CD4-positive, CD25-positive, alpha-beta regulatory T cell (primary cell): ENCODE measurements at regions not wholly inside any gene's neighbourhood (a gene's known extent, or its start where the extent isn't known, plus 50 kb on each side); places are given as distances from the start of the nearest gene placed in this dataset.

Experiments used
- ATAC-seq, 2 donors: fragments of 150-1000 bp; cut with Tn5 transposase; one replicate each; pipeline ENCODE4 v1.10.0; 2021; ENCODE audit warnings: low read depth in 2 of 2, moderate number of reproducible peaks in 2 of 2, moderate library complexity in 1 of 2
- DNase-seq, 3 donors: peaks; one replicate each; pipeline versions ENCODE4 v3.0.0 to v3.0.0-alpha.2; 2012 to 2022; ENCODE audit warnings: mixed read lengths in 1 of 3
- H3K27ac ChIP-seq: one replicate; pipeline ENCODE4 v1.7.0; 2013; ENCODE audit warnings: mild to moderate bottlenecking, low read length; ENCODE audit not compliant: insufficient read depth, poor library complexity, severe bottlenecking
- H3K27me3 ChIP-seq: one replicate; pipeline ENCODE4 v1.7.0; 2013; ENCODE audit warnings: low read length; ENCODE audit not compliant: control insufficient read depth, insufficient read depth
- H3K36me3 ChIP-seq: one replicate; pipeline ENCODE4 v1.7.0; 2013; ENCODE audit warnings: mild to moderate bottlenecking, low read length, moderate library complexity; ENCODE audit not compliant: control insufficient read depth, insufficient read depth
- H3K4me1 ChIP-seq: 2 replicates; pipeline ENCODE4 v1.7.0; 2013; ENCODE audit warnings: mild to moderate bottlenecking, low read length; ENCODE audit not compliant: insufficient read depth, control insufficient read depth, poor library complexity, severe bottlenecking
- H3K4me3 ChIP-seq: one replicate; pipeline ENCODE4 v1.7.0; 2013; ENCODE audit warnings: low read depth, mild to moderate bottlenecking, low read length, moderate library complexity
- H3K9me3 ChIP-seq, 2 experiments: 1 replicate in 1 of 2; 2 replicates in 1 of 2; pipeline ENCODE4 v1.7.0; 2013; ENCODE audit warnings: low read length in 2 of 2, mild to moderate bottlenecking in 1 of 2, moderate library complexity in 1 of 2; ENCODE audit not compliant: control insufficient read depth in 2 of 2
- H3K27ac Mint-ChIP-seq, 3 donors: one replicate each; pipeline ENCODE4 v1.8.0; 2020 to 2022; ENCODE audit warnings: mild to moderate bottlenecking in 3 of 3, mixed read lengths in 3 of 3, moderate library complexity in 2 of 3
- H3K27me3 Mint-ChIP-seq: one replicate; pipeline ENCODE4 v1.8.0; 2022; ENCODE audit warnings: mild to moderate bottlenecking, mixed read lengths
- H3K36me3 Mint-ChIP-seq: one replicate; pipeline ENCODE4 v1.8.0; 2020; ENCODE audit warnings: mixed read lengths
- H3K4me1 Mint-ChIP-seq, 4 donors: one replicate each; pipeline ENCODE4 v1.8.0; 2020 to 2022; ENCODE audit warnings: mixed read lengths in 4 of 4, mild to moderate bottlenecking in 1 of 4
- H3K4me3 Mint-ChIP-seq, 4 donors: one replicate each; pipeline ENCODE4 v1.8.0; 2020 to 2022; ENCODE audit warnings: mild to moderate bottlenecking in 4 of 4, mixed read lengths in 4 of 4, moderate library complexity in 3 of 4
- H3K9me3 Mint-ChIP-seq, 7 donors: one replicate each; pipeline ENCODE4 v1.8.0; 2020 to 2022; ENCODE audit warnings: mixed read lengths in 7 of 7, mild to moderate bottlenecking in 3 of 7, moderate library complexity in 2 of 7

DNA sequence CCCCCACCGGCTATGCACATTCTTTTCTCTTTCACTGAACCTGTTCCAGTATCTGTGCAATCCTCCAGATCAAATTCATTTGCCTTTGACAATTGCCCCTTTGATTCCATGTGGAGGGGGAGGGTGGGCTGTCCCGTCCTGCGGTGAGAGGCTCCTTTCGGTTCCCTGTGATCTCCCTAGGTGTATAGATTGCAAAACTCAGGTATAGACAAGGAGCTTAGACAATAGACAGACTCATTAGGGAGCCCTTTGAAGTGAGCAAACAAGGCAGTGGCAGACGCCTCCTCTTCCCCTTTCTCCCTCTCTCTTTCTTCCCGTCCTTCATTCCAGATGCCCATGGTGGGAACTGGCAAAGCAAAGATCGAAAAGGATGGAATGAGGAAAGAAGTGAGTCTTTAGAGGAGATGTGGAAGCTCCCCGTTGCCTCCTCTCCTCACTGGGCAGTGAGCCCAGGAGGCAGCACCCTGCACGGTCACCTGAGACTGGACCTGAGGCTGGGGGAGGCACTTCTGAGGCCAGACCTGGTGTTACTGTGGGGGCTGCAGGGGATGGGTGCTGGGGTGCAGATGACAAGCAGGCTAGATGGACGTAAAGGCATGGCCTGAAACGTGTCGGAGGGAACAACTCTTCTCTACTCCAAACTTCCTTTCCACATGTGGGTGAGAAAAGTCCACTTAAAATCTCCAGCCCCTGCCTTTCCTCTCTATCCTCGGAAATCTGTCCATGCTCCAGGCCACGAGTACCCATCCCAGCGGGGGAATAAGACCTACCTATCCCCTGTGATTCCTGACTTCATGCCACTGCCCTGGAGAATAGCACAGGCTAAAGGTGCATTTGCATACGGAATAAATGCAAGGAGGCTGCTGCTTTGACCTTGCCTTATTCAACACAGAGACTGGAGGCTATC lies 256.6 kb upstream of the FOXQ1 start:
- Mint-ChIP-seq H3K4me3 (no peak overlapping the region), H3K27ac (no peak overlapping the region), H3K4me1 (no peaks in the 10 kb centered on the region), H3K27me3 (peaks cover 4% of the 10 kb centered on the region), H3K9me3 (no peaks in the 10 kb centered on the region), H3K36me3 (no peaks in the 10 kb centered on the region)
- no peaks in the 10 kb centered on the region for H3K27me3 ChIP-seq
- no peak for ATAC-seq
- no peak overlapping the region for H3K4me3 ChIP-seq
- H3K27ac ChIP-seq, result no peak overlapping the region
- H3K4me1 ChIP-seq, result no peaks in the 10 kb centered on the region
- no peak for DNase-seq
- H3K36me3 ChIP-seq, result no peaks in the 10 kb centered on the region
- H3K9me3 ChIP-seq, result no peaks in the 10 kb centered on the region

DNA sequence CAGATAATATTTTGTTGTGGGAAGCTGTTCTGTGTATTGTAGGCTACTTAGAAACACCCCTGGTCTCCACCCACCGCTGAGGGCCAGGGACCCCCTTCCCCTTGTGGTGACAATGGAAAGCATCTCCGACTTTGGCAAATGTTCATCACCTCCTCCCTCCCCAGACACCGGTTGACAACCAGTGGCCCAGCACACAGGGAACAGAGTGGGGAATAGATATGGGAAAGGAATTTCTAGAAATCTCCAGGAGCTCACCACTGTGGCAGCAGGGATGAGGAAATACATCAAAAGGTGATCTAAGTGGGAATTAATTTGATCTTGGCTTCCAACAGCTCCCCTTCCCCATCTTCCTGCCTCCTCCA lies 257.3 kb upstream of the FOXQ1 start:
- Mint-ChIP-seq H3K36me3 (no peaks in the 10 kb centered on the region), H3K27ac (no peak overlapping the region), H3K9me3 (no peaks in the 10 kb centered on the region), H3K4me1 (no peaks in the 10 kb centered on the region), H3K27me3 (peaks cover 6% of the 10 kb centered on the region), H3K4me3 (no peak overlapping the region)
- DNase-seq, result no peak
- no peak for ATAC-seq
- H3K4me3 ChIP-seq, result no peak overlapping the region
- H3K36me3 ChIP-seq, result no peaks in the 10 kb centered on the region
- no peaks in the 10 kb centered on the region for H3K4me1 ChIP-seq
- no peaks in the 10 kb centered on the region for H3K9me3 ChIP-seq
- no peak overlapping the region for H3K27ac ChIP-seq
- no peaks in the 10 kb centered on the region for H3K27me3 ChIP-seq

DNA sequence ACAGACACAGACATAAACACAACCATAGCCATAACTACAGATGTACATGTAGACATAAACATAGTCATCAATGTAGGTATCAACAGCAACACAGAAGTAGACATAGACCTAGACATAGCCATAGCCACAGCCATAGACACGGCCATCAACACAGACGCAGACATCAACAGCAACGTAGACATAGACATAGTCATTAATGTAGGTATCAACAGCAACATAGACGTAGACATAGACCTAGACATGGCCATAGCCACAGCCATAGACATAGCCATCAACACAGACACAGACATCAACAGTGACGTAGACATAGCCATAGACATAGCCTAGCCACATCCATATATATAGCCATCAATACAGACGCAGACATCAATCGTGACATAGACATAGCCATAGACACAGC lies 258.3 kb upstream of the FOXQ1 start:
- no peaks in the 10 kb centered on the region for H3K9me3 ChIP-seq
- no peak overlapping the region for H3K4me3 ChIP-seq
- H3K27me3 ChIP-seq, result no peaks in the 10 kb centered on the region
- H3K27ac Mint-ChIP-seq, result no peak overlapping the region
- peaks cover 10% of the 10 kb centered on the region for H3K27me3 Mint-ChIP-seq
- no peaks in the 10 kb centered on the region for H3K4me1 ChIP-seq
- no peaks in the 10 kb centered on the region for H3K36me3 Mint-ChIP-seq
- no peak overlapping the region for H3K4me3 Mint-ChIP-seq
- no peak for ATAC-seq
- H3K27ac ChIP-seq, result no peak overlapping the region
- H3K36me3 ChIP-seq, result no peaks in the 10 kb centered on the region
- H3K9me3 Mint-ChIP-seq, result no peaks in the 10 kb centered on the region
- H3K4me1 Mint-ChIP-seq, result no peaks in the 10 kb centered on the region
- no peak for DNase-seq

DNA sequence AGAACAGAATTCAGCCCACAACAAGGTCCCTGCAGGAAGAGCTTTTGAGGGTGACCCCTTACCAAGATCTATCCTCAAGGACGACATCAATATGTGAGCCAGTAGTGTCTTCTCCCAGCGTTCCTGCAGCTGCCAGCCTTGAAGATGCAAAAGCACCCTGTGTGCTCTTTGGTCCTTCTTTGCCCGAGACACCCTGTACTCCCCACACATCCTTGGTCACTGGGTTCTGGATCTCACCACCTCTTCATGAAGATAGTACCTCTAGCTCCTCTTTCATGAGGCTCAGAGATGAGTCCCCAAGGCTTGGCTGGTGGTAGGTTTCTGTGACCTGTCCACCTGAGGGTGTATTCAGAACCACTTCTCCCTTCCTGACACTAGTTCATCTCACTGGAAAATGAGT lies 259.6 kb upstream of the FOXQ1 start:
- DNase-seq (no peak), ATAC-seq (no peak)
- H3K27me3 ChIP-seq, result no peaks in the 10 kb centered on the region
- no peak overlapping the region for H3K27ac ChIP-seq
- H3K4me1 ChIP-seq, result no peaks in the 10 kb centered on the region
- no peaks in the 10 kb centered on the region for H3K4me1 Mint-ChIP-seq
- no peak overlapping the region for H3K27ac Mint-ChIP-seq
- H3K9me3 ChIP-seq, result no peaks in the 10 kb centered on the region
- H3K36me3 Mint-ChIP-seq, result no peaks in the 10 kb centered on the region
- H3K27me3 Mint-ChIP-seq, result peaks cover 10% of the 10 kb centered on the region
- H3K4me3 ChIP-seq, result no peak overlapping the region
- no peaks in the 10 kb centered on the region for H3K9me3 Mint-ChIP-seq
- no peak overlapping the region for H3K4me3 Mint-ChIP-seq
- no peaks in the 10 kb centered on the region for H3K36me3 ChIP-seq

DNA sequence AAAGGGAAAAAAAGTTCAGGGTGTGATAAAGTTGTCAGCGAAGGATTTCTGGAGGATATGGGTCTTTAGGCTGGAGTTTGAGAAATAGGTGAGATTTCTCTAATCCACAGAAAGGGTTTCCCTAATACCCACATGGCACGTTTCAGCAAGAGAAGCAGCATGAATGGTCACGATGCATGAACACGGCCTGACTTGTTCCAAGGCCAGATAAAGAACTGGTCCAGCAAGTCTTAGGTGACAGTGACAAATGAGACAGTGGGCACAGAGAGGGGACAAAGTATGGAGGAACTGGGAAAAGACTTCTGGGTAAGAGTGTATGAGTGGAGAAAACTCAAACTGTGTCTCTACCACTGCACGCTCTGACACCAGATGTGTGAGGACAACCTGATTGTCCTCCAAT lies 262.0 kb upstream of the FOXQ1 start:
- no peaks in the 10 kb centered on the region for H3K4me1 ChIP-seq
- no peaks in the 10 kb centered on the region for H3K9me3 ChIP-seq
- ATAC-seq (no peak), DNase-seq (no peak)
- H3K4me1 Mint-ChIP-seq, result no peaks in the 10 kb centered on the region
- H3K27ac Mint-ChIP-seq, result no peak overlapping the region
- peaks cover 0 to 1% (median 0%) of the 10 kb centered on the region in 7 donors for H3K9me3 Mint-ChIP-seq
- H3K27me3 Mint-ChIP-seq, result peaks cover 14% of the 10 kb centered on the region
- no peak overlapping the region for H3K4me3 ChIP-seq
- no peak overlapping the region for H3K27ac ChIP-seq
- no peak overlapping the region for H3K4me3 Mint-ChIP-seq
- H3K27me3 ChIP-seq, result no peaks in the 10 kb centered on the region
- no peaks in the 10 kb centered on the region for H3K36me3 Mint-ChIP-seq
- H3K36me3 ChIP-seq, result no peaks in the 10 kb centered on the region

DNA sequence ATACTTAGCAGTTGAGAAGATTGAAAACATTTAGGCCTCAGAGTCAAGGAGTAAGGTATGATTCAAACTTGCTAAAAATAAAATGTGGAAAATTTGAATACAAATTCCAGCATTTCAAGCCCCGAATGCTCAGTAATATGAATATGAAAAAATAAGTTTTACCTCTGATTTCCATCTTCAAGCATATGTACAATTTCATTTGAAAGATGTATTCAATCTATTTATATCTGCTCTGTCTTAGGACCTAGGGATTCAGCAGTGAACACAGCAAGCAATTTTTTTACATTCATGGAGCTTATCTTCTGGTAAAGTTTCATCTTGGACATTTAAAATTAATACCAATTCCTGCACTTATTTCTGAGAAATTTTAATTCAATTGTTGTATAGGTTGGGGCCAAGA lies 262.7 kb upstream of the FOXQ1 start:
- H3K36me3 Mint-ChIP-seq, result no peaks in the 10 kb centered on the region
- H3K36me3 ChIP-seq, result no peaks in the 10 kb centered on the region
- no peak overlapping the region for H3K27ac Mint-ChIP-seq
- H3K4me1 Mint-ChIP-seq, result no peaks in the 10 kb centered on the region
- no peak for ATAC-seq
- H3K9me3 ChIP-seq, result no peaks in the 10 kb centered on the region
- H3K27me3 ChIP-seq, result no peaks in the 10 kb centered on the region
- H3K27ac ChIP-seq, result no peak overlapping the region
- DNase-seq, result no peak
- peaks cover 0 to 1% (median 0%) of the 10 kb centered on the region in 7 donors for H3K9me3 Mint-ChIP-seq
- H3K27me3 Mint-ChIP-seq, result peaks cover 21% of the 10 kb centered on the region
- no peaks in the 10 kb centered on the region for H3K4me1 ChIP-seq
- H3K4me3 Mint-ChIP-seq, result no peak overlapping the region
- no peak overlapping the region for H3K4me3 ChIP-seq

DNA sequence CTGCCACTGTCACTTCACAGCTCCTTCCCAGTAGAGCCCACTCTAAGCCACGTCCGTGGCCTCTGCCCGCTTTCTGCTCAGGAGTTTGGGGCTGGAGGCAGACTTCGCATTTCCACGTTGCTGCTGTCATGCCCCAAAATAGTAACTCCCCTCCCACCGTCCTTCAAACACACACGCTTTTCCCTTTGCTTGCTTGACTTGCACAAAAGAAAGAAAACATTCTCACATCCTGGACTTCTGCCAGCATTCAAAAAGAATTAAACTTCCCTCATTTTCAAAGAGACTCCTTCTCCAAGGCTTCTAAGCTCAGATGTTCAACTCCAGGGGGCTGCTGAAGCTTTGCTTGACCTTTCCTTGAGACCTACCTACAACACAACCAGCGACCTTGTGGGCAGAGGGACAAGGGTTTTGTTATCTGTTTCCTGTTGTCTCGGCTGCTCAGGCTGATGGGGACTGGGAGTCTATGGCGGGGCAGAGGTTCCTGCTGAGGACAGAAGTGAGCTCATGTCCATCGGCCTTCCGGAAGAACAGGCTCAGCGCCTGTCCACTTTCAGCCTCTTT lies 263.8 kb upstream of the FOXQ1 start:
- DNase-seq, result no peak
- H3K27ac ChIP-seq, result no peak overlapping the region
- no peaks in the 10 kb centered on the region for H3K36me3 ChIP-seq
- Mint-ChIP-seq H3K4me3 (no peak overlapping the region), H3K36me3 (no peaks in the 10 kb centered on the region), H3K27me3 (peaks cover 22% of the 10 kb centered on the region), H3K4me1 (no peaks in the 10 kb centered on the region), H3K27ac (no peak overlapping the region), H3K9me3 (peaks cover 0 to 1% (median 0%) of the 10 kb centered on the region in 7 donors)
- no peaks in the 10 kb centered on the region for H3K4me1 ChIP-seq
- no peak for ATAC-seq
- no peak overlapping the region for H3K4me3 ChIP-seq
- no peaks in the 10 kb centered on the region for H3K9me3 ChIP-seq
- H3K27me3 ChIP-seq, result no peaks in the 10 kb centered on the region

DNA sequence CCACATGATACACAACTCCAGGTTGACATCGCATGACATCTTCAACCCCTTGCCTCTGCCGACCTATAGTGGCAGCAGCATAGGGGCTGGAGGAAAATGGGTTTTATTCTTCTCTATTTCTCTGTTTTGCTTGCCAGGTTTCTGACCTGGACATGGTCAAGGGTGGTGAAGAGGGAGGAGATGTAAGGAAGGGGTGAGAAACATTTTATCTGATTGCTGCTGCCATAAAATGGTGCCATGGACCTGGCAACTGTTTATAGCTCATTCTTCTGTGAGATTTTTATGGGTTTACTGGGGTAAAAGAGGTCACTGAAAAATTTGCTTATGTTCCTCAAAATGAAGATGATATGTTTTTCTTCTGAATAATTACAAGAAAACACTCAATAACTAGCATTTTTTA lies 266.7 kb upstream of the FOXQ1 start:
- H3K36me3 ChIP-seq, result no peaks in the 10 kb centered on the region
- no peaks in the 10 kb centered on the region for H3K36me3 Mint-ChIP-seq
- H3K9me3 ChIP-seq, result no peaks in the 10 kb centered on the region
- no peaks in the 10 kb centered on the region for H3K27me3 ChIP-seq
- H3K4me1 ChIP-seq, result no peaks in the 10 kb centered on the region
- H3K9me3 Mint-ChIP-seq, result peaks cover 0 to 3% (median 0%) of the 10 kb centered on the region in 7 donors
- H3K27me3 Mint-ChIP-seq, result peaks cover 17% of the 10 kb centered on the region
- no peaks in the 10 kb centered on the region for H3K4me1 Mint-ChIP-seq
- no peak overlapping the region for H3K27ac ChIP-seq
- no peak overlapping the region for H3K27ac Mint-ChIP-seq
- no peak overlapping the region for H3K4me3 Mint-ChIP-seq
- H3K4me3 ChIP-seq, result no peak overlapping the region
- ATAC-seq (no peak), DNase-seq (no peak)
